ENCODE measurements at regions not wholly inside any gene's neighbourhood (a gene's known extent, or its start where the extent isn't known, plus 50 kb on each side); places are given as distances from the start of the nearest gene placed in this dataset.

DNA sequence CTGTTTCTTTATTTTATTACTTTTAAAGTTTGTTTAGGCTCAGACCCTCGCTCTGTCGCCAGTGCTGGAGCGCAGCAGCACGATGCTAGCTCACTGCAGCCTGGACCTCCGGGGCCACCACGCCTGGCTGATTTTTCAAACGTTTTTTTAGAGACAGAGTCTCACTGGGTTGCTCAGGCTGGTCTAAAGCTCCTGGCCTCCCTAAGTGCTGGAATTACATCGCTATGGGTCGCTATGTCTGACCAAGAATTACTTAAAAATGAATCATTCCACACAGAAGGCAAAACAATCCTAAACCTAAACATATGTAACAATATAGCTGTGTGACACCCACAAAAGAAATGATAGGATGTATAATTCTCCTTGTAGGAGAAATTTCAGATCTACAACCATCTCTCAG is 86.9 kb upstream of the SIMC1 start:
- CTCF ChIA-PET (ENCODE audit: low intra/inter-chr PET ratio, low total read pairs): no interaction called here
- no peak for TF ChIP-seq MAZ (IDR thresholded peaks at IDR 0.05; ENCODE audit: borderline replicate concordance, low read depth, low read length)
- no peak for TF ChIP-seq MAZ (CRISPR knock-in tag; IDR thresholded peaks at IDR 0.05; ENCODE audit: low read depth)
- TF ChIP-seq ZNF33A (CRISPR knock-in tag; IDR thresholded peaks at IDR 0.05; ENCODE audit: borderline replicate concordance): no peak
- no peak for TF ChIP-seq RARG (CRISPR knock-in tag; IDR thresholded peaks at IDR 0.05; ENCODE audit: low read depth)
- no peak for TF ChIP-seq ZNF672 (CRISPR knock-in tag; IDR thresholded peaks at IDR 0.05)
- TF ChIP-seq U2AF1 (optimal IDR thresholded peaks at IDR 0.05; ENCODE audit: low read depth, low read length): no peak
- TF ChIP-seq, protein P1, sequence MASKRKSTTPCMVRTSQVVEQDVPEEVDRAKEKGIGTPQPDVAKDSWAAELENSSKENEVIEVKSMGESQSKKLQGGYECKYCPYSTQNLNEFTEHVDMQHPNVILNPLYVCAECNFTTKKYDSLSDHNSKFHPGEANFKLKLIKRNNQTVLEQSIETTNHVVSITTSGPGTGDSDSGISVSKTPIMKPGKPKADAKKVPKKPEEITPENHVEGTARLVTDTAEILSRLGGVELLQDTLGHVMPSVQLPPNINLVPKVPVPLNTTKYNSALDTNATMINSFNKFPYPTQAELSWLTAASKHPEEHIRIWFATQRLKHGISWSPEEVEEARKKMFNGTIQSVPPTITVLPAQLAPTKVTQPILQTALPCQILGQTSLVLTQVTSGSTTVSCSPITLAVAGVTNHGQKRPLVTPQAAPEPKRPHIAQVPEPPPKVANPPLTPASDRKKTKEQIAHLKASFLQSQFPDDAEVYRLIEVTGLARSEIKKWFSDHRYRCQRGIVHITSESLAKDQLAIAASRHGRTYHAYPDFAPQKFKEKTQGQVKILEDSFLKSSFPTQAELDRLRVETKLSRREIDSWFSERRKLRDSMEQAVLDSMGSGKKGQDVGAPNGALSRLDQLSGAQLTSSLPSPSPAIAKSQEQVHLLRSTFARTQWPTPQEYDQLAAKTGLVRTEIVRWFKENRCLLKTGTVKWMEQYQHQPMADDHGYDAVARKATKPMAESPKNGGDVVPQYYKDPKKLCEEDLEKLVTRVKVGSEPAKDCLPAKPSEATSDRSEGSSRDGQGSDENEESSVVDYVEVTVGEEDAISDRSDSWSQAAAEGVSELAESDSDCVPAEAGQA (IDR thresholded peaks at IDR 0.05; ENCODE audit: low read depth): no peak
- TF ChIP-seq, protein P1 (CRISPR knock-in tag; IDR thresholded peaks at IDR 0.05; ENCODE audit: borderline replicate concordance): no peak
- TF ChIP-seq ETV6 (CRISPR knock-in tag; conservative IDR thresholded peaks at IDR 0.05): no peak
- TF ChIP-seq, protein P2, sequence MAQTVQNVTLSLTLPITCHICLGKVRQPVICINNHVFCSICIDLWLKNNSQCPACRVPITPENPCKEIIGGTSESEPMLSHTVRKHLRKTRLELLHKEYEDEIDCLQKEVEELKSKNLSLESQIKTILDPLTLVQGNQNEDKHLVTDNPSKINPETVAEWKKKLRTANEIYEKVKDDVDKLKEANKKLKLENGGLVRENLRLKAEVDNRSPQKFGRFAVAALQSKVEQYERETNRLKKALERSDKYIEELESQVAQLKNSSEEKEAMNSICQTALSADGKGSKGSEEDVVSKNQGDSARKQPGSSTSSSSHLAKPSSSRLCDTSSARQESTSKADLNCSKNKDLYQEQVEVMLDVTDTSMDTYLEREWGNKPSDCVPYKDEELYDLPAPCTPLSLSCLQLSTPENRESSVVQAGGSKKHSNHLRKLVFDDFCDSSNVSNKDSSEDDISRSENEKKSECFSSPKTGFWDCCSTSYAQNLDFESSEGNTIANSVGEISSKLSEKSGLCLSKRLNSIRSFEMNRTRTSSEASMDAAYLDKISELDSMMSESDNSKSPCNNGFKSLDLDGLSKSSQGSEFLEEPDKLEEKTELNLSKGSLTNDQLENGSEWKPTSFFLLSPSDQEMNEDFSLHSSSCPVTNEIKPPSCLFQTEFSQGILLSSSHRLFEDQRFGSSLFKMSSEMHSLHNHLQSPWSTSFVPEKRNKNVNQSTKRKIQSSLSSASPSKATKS (CRISPR knock-in tag; IDR thresholded peaks at IDR 0.05): no peak
- TF ChIP-seq, protein P3, sequence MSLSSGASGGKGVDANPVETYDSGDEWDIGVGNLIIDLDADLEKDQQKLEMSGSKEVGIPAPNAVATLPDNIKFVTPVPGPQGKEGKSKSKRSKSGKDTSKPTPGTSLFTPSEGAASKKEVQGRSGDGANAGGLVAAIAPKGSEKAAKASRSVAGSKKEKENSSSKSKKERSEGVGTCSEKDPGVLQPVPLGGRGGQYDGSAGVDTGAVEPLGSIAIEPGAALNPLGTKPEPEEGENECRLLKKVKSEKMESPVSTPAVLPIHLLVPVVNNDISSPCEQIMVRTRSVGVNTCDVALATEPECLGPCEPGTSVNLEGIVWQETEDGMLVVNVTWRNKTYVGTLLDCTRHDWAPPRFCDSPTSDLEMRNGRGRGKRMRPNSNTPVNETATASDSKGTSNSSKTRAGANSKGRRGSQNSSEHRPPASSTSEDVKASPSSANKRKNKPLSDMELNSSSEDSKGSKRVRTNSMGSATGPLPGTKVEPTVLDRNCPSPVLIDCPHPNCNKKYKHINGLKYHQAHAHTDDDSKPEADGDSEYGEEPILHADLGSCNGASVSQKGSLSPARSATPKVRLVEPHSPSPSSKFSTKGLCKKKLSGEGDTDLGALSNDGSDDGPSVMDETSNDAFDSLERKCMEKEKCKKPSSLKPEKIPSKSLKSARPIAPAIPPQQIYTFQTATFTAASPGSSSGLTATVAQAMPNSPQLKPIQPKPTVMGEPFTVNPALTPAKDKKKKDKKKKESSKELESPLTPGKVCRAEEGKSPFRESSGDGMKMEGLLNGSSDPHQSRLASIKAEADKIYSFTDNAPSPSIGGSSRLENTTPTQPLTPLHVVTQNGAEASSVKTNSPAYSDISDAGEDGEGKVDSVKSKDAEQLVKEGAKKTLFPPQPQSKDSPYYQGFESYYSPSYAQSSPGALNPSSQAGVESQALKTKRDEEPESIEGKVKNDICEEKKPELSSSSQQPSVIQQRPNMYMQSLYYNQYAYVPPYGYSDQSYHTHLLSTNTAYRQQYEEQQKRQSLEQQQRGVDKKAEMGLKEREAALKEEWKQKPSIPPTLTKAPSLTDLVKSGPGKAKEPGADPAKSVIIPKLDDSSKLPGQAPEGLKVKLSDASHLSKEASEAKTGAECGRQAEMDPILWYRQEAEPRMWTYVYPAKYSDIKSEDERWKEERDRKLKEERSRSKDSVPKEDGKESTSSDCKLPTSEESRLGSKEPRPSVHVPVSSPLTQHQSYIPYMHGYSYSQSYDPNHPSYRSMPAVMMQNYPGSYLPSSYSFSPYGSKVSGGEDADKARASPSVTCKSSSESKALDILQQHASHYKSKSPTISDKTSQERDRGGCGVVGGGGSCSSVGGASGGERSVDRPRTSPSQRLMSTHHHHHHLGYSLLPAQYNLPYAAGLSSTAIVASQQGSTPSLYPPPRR (CRISPR knock-in tag; IDR thresholded peaks at IDR 0.05; ENCODE audit: borderline replicate concordance): no peak
- no peak for TF ChIP-seq PHF5A (CRISPR knock-in tag; IDR thresholded peaks at IDR 0.05; ENCODE audit: low read depth, unreplicated experiment)
- TF ChIP-seq SNAPC2 (CRISPR knock-in tag; IDR thresholded peaks at IDR 0.05): no peak

More for the DNA sequence above, 86.9 kb upstream of the SIMC1 start:
- no peaks in the 10 kb centered on the region for H3K36me3 ChIP-seq (replicated peaks in 1 of 2; ENCODE audit: control insufficient read depth in 1 of 2, insufficient read depth in 2 of 2, low read length in 2 of 2)
- no TSS peak for BruUV-seq (replicated peaks)
- no peak for DNase-seq (ENCODE audit: low spot score)
- WGBS (ENCODE audit: low lambda C conversion rate): 41% methylated on average over 9 of the region's 9 CpGs
- H4K20me1 ChIP-seq (ENCODE audit: insufficient read depth, low read length): no peaks in the 10 kb centered on the region
- intact Hi-C loops (cut with micrococcal nuclease; ENCODE audit: unreplicated experiment) (no loop called here), in situ Hi-C loops (cut with HindIII; ENCODE audit: extremely low pct_ligation_motif_present, low pct_unique_long_range_greater_than_20kb) (no loop called here)
- peaks cover 0 to 23% of the 10 kb centered on the region in 2 experiments; a peak in 3 of 5 replicates for H3K27me3 ChIP-seq (ENCODE audit: control insufficient read depth in 1 of 2, insufficient read depth in 2 of 2, low read length in 2 of 2)
- no peaks in the 10 kb centered on the region for H3K79me2 ChIP-seq (ENCODE audit: insufficient read depth, low read length)
- no peak for FAIRE-seq
- H3K4me1 ChIP-seq (ENCODE audit: insufficient read depth, low read length): no peaks in the 10 kb centered on the region
- H2AFZ ChIP-seq (ENCODE audit: low read length): no peak overlapping the region
- H3K4me2 ChIP-seq (ENCODE audit: low read depth, low read length): no peak overlapping the region
- POLR2A ChIA-PET: no interaction called here
- no peak overlapping the region for H3K27ac ChIP-seq (ENCODE audit: extremely low read length, insufficient read depth, low read length)
- no peak for ATAC-seq
- no peak overlapping the region for H3K4me3 ChIP-seq (replicated peaks in 1 of 3; ENCODE audit: insufficient read depth in 1 of 3, low read depth in 2 of 3, low read length in 3 of 3)
- no peaks in the 10 kb centered on the region for H3K9me3 ChIP-seq (ENCODE audit: low read length)
- no peak overlapping the region for H3K9ac ChIP-seq (ENCODE audit: insufficient read depth, low read depth, low read length)

Measured in HepG2 (cell line).